Lung (tissue), 11 donors: ENCODE measurements at regions not wholly inside any gene's neighbourhood (a gene's known extent, or its start where the extent isn't known, plus 50 kb on each side); places are given as distances from the start of the nearest gene placed in this dataset.

ENCODE experiments used
- ATAC-seq: fragments of 200-7000 bp; cut with Tn5 transposase; one replicate; pipeline ENCODE4 v1.9.1; 2020; ENCODE audit warnings: moderate number of reproducible peaks; ENCODE audit not compliant: insufficient read depth, low FRiP score
- DNase-seq, 3 donors: peaks; one replicate each; pipeline ENCODE4 v3.0.0-alpha.2; 2013 to 2017
- H3K27ac ChIP-seq, 2 donors: one replicate each; pipeline ENCODE4 v1.5.1; 2013; ENCODE audit warnings: mild to moderate bottlenecking in 2 of 2, moderate library complexity in 2 of 2, control low read depth in 1 of 2, inconsistent platforms in 1 of 2, low read depth in 1 of 2, low read length in 1 of 2
- H3K27me3 ChIP-seq, 3 donors: one replicate each; pipeline ENCODE4 v1.5.1; 2013; ENCODE audit warnings: low read length in 2 of 3; ENCODE audit not compliant: control insufficient read depth in 3 of 3, insufficient read depth in 3 of 3
- H3K36me3 ChIP-seq, 4 donors: one replicate each; pipeline ENCODE4 v1.5.1; 2013; ENCODE audit warnings: low read length in 4 of 4, mild to moderate bottlenecking in 1 of 4, moderate library complexity in 1 of 4; ENCODE audit not compliant: control insufficient read depth in 4 of 4, insufficient read depth in 4 of 4
- H3K4me1 ChIP-seq, 5 donors: one replicate each; pipeline ENCODE4 v1.5.1; 2013; ENCODE audit warnings: low read length in 5 of 5, mild to moderate bottlenecking in 2 of 5, moderate library complexity in 1 of 5; ENCODE audit not compliant: control insufficient read depth in 5 of 5, insufficient read depth in 5 of 5
- H3K4me3 ChIP-seq: one replicate; pipeline ENCODE4 v1.5.1; 2013; ENCODE audit warnings: mild to moderate bottlenecking, control low read depth, moderate library complexity
- H3K9ac ChIP-seq, 2 donors: one replicate each; pipeline ENCODE4 v1.5.1; 2013; ENCODE audit warnings: low read length in 2 of 2, control low read depth in 1 of 2; ENCODE audit not compliant: insufficient read depth in 1 of 2
- H3K9me3 ChIP-seq, 4 donors: one replicate each; pipeline ENCODE4 v1.5.1; 2013; ENCODE audit warnings: low read length in 3 of 4, mild to moderate bottlenecking in 1 of 4, moderate library complexity in 1 of 4; ENCODE audit not compliant: control insufficient read depth in 4 of 4, insufficient read depth in 3 of 4
- CTCF ChIP-seq: IDR thresholded peaks from 2 replicates; pipeline ENCODE4 v1.5.1; 2012; ENCODE audit warnings: mild to moderate bottlenecking; ENCODE audit errors: control extremely low read depth, extremely low read depth
- WGBS, 2 donors: extraction: QIAGEN DNeasy Blood & Tissue Kit; methylation state at CpG; one replicate each; pipeline ENCODE4 v1.1.7; 2013; 5-methylcytosine and 5-hydroxymethylcytosine counted together
- donor health status: control.
- donor health status: control.
- donor health status: Bipolar disorder and iron deficiency.
- donor health status: healthy.
- donor health status: DM: yes; HTN: yes; CAD: no.

DNA sequence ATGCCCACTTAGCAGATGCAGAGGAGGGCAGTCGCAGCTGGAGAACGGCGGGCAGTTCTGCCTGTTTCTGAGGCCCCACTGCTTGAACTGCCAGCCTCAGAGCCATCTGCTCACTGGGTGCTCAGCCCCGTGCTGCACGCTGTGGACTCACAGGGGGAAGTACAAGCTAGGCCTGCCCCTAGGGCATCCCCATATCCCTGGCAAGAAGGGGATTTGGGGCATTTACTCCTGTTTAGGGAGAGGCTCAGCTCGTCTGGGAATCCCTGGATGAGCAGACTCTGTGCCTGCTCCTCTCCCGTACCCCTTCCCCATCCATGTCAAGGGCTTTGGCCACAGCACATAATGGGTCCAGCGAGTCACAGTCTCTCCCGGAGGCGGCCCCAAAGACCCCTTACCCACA, 169.8 kb upstream of the PKDCC start:
- Histone ChIP-seq H3K4me3 (no peak overlapping the region), H3K4me1 (peaks cover 0 to 35% (median 26%) of the 10 kb centered on the region in 5 donors), H3K27ac (no peak overlapping the region), H3K9me3 (no peaks in the 10 kb centered on the region), H3K9ac (no peak overlapping the region), H3K36me3 (no peaks in the 10 kb centered on the region), H3K27me3 (no peaks in the 10 kb centered on the region)
- 89 to 90% methylated on average over 10 of the region's 10 CpGs for WGBS, 2 donors
- ATAC-seq (no peak), DNase-seq (no peak)
- TF ChIP-seq CTCF, result no peak

DNA sequence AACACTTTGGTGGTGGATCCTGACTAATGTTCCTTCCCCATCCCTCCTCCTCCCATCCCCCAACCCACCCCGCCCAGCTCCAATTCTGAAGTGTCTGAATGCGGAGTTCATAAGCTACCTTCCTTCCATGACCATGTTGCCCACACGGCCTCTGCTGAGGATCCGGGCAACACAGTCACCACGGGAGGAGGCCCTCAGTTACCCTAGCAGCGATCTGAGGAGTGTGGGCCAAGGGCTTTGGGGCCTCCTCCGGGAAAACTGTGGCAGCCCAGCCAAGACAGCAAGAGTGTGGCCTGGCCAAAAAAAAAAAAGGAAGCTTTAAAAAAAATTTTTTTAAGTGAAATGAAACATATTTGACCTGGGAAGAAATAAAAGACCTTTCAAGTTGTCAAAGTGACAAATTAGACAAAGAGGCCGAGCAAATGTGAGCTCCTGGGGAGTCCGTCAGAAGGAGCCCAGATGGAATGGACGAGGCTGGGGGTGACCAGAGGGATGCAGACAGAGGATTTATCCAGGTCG, 169.0 kb upstream of the PKDCC start:
- H3K9me3 ChIP-seq, result no peaks in the 10 kb centered on the region
- no peak overlapping the region for H3K27ac ChIP-seq
- H3K4me3 ChIP-seq, result no peak overlapping the region
- no peaks in the 10 kb centered on the region for H3K27me3 ChIP-seq
- peaks cover 0 to 35% (median 26%) of the 10 kb centered on the region in 5 donors for H3K4me1 ChIP-seq
- DNase-seq (peak; percentile 69 to 86 (median 78)), ATAC-seq (no peak)
- WGBS, 2 donors, result 48 to 60% methylated on average over 11 of the region's 11 CpGs
- H3K36me3 ChIP-seq, result no peaks in the 10 kb centered on the region
- no peak overlapping the region for H3K9ac ChIP-seq
- TF ChIP-seq CTCF, result no peak

GRCh38 chr2:41879235-41879916, 168.4 kb upstream of the PKDCC start:
- 30 to 71% methylated on average over 9 to 10 of the region's 10 CpGs for WGBS, 2 donors
- TF ChIP-seq CTCF, result no peak
- Histone ChIP-seq H3K4me3 (no peak overlapping the region), H3K4me1 (peaks cover 0 to 35% (median 26%) of the 10 kb centered on the region in 5 donors), H3K9ac (no peak overlapping the region), H3K27ac (no peak overlapping the region), H3K9me3 (no peaks in the 10 kb centered on the region), H3K27me3 (no peaks in the 10 kb centered on the region), H3K36me3 (no peaks in the 10 kb centered on the region)
- DNase-seq, result peak in 1 of 3 donors; percentile 67
- ATAC-seq, result no peak
